Loucy (cell line): ENCODE measurements at regions not wholly inside any gene's neighbourhood (a gene's known extent, or its start where the extent isn't known, plus 50 kb on each side); places are given as distances from the start of the nearest gene placed in this dataset.

ENCODE experiments used
- H2AFZ ChIP-seq: fragments of 200-600 bp; sonication (generic); 2 replicates; pipeline ENCODE4 v1.6.0; 2016; ENCODE audit warnings: antibody characterized with exemption, mild to moderate bottlenecking, low read length, moderate library complexity
- H3F3A ChIP-seq: fragments of 200-600 bp; 2 replicates; pipeline ENCODE4 v1.6.0; 2016; ENCODE audit warnings: antibody characterized with exemption, low read depth, mild to moderate bottlenecking
- H3K27me3 ChIP-seq: fragments of 200-600 bp; sonication (generic); 2 replicates; pipeline ENCODE4 v1.6.1; 2014; ENCODE audit warnings: low read length, mild to moderate bottlenecking; ENCODE audit not compliant: insufficient read depth, poor library complexity, severe bottlenecking
- H3K36me3 ChIP-seq: fragments of 200-600 bp; sonication (generic); 2 replicates; pipeline ENCODE4 v1.6.1; 2016; ENCODE audit warnings: low read length; ENCODE audit not compliant: insufficient read depth
- H3K4me1 ChIP-seq: fragments of 200-600 bp; sonication (generic); 2 replicates; pipeline ENCODE4 v1.5.1; 2014; ENCODE audit warnings: low read length, mild to moderate bottlenecking; ENCODE audit not compliant: insufficient read depth, poor library complexity, severe bottlenecking
- H3K4me2 ChIP-seq: fragments of 200-600 bp; sonication (generic); 2 replicates; pipeline ENCODE4 v1.6.0; 2014; ENCODE audit warnings: antibody characterized with exemption, low read length, low read depth, mild to moderate bottlenecking; ENCODE audit not compliant: poor library complexity, severe bottlenecking
- H3K4me3 ChIP-seq: fragments of 200-600 bp; sonication (generic); 2 replicates; pipeline ENCODE4 v1.5.1; 2014; ENCODE audit warnings: low read length, mild to moderate bottlenecking, mixed read lengths; ENCODE audit not compliant: poor library complexity, severe bottlenecking
- H3K79me2 ChIP-seq: fragments of 200-600 bp; sonication (generic); 2 replicates; pipeline ENCODE4 v1.6.1; 2014; ENCODE audit warnings: low read length; ENCODE audit not compliant: insufficient read depth
- H3K9ac ChIP-seq: fragments of 200-600 bp; sonication (generic); 2 replicates; pipeline ENCODE4 v1.6.0; 2014; ENCODE audit warnings: mild to moderate bottlenecking, low read depth, low read length, moderate library complexity; ENCODE audit not compliant: poor library complexity, severe bottlenecking
- H3K9me2 ChIP-seq: fragments of 200-600 bp; sonication (generic); replicated peaks from 2 replicates; pipeline ENCODE4 v1.6.1; 2016; ENCODE audit warnings: low read depth, low read length, mixed read lengths
- H3K9me3 ChIP-seq: fragments of 200-600 bp; sonication (generic); 2 replicates; pipeline ENCODE4 v1.6.1; 2014; ENCODE audit warnings: mild to moderate bottlenecking, antibody characterized with exemption, low read length, low read depth; ENCODE audit not compliant: insufficient read depth
- H4K20me1 ChIP-seq: fragments of 200-600 bp; sonication (generic); 2 replicates; pipeline ENCODE4 v1.6.0; 2014; ENCODE audit warnings: antibody characterized with exemption, low read length, mild to moderate bottlenecking; ENCODE audit not compliant: insufficient read depth, poor library complexity, severe bottlenecking
- EZH2phosphoT487 ChIP-seq: fragments of 200-600 bp; IDR thresholded peaks from 2 replicates; pipeline ENCODE4 v1.6.1; 2018; ENCODE audit warnings: antibody characterized with exemption, mild to moderate bottlenecking, moderate library complexity, borderline replicate concordance
- TF ChIP-seq, protein P1 (sequence below): fragments of 200-600 bp; sonication (generic); conservative IDR thresholded peaks from 2 replicates; pipeline ENCODE4 v1.5.1; 2014; ENCODE audit warnings: mild to moderate bottlenecking, antibody characterized with exemption, low read length

DNA sequence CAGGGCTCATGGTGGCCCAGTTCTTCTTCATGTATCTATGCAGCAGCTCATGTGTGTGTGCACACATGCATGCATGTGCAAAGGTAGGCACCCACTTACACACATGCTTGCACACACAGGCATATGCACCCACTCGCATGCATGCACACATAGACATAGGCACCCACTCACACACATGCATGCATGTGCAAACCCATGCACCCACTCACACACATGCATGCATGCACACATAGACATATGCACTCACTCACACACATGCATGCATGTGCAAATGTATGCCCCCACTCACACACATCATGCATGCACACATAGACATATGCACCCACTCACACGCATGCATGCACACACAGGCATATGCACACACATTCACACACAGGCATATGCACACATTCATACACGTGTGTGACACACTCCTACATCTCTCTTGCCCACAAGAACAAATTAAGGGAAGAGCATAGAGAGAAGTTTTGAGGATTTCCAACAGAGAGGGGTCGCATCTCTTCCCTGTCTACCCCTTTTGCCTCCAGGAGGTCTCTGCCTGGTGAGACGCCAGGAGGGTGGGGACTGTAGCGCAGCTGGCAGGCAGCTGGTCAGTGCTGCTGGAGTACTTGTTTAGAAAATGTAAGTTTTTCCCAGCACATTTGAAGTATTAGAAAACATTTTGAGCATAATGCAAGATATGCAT, 63.9 kb upstream of the ARHGEF7 start:
- Histone ChIP-seq H3K9ac (no peak overlapping the region), H3K4me2 (no peak overlapping the region), H2AFZ (no peak overlapping the region), H3K4me3 (no peak overlapping the region), H3F3A (no peaks in the 10 kb centered on the region), H3K79me2 (no peaks in the 10 kb centered on the region), H3K9me2 (no peaks in the 10 kb centered on the region), H3K4me1 (no peaks in the 10 kb centered on the region), H3K36me3 (no peaks in the 10 kb centered on the region), H3K9me3 (no peaks in the 10 kb centered on the region), H3K27me3 (no peaks in the 10 kb centered on the region), H4K20me1 (no peaks in the 10 kb centered on the region)
- no peak for TF ChIP-seq EZH2phosphoT487
- TF ChIP-seq, protein P1, sequence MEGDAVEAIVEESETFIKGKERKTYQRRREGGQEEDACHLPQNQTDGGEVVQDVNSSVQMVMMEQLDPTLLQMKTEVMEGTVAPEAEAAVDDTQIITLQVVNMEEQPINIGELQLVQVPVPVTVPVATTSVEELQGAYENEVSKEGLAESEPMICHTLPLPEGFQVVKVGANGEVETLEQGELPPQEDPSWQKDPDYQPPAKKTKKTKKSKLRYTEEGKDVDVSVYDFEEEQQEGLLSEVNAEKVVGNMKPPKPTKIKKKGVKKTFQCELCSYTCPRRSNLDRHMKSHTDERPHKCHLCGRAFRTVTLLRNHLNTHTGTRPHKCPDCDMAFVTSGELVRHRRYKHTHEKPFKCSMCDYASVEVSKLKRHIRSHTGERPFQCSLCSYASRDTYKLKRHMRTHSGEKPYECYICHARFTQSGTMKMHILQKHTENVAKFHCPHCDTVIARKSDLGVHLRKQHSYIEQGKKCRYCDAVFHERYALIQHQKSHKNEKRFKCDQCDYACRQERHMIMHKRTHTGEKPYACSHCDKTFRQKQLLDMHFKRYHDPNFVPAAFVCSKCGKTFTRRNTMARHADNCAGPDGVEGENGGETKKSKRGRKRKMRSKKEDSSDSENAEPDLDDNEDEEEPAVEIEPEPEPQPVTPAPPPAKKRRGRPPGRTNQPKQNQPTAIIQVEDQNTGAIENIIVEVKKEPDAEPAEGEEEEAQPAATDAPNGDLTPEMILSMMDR, result no peak

DNA sequence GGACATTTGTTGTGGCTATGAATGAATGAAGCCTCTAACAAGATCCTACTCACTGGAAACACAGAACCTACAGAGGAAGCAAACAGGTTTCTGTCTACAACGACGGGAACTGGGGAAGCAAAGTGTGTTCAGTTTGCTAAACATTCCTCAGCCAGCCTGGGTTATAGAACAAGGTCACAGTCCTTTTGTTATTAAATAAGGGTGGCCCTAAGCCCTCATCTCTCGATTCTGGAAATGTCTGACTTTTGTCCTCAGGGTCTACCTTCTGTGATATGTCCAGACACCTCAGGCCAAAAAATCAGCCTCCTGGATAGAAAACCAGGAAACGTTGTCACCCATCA, 64.6 kb upstream of the ARHGEF7 start:
- H3K4me2 ChIP-seq, result no peak overlapping the region
- H3K9ac ChIP-seq, result no peak overlapping the region
- no peaks in the 10 kb centered on the region for H3K4me1 ChIP-seq
- H3K9me3 ChIP-seq, result no peaks in the 10 kb centered on the region
- H4K20me1 ChIP-seq, result no peaks in the 10 kb centered on the region
- H3F3A ChIP-seq, result no peaks in the 10 kb centered on the region
- no peaks in the 10 kb centered on the region for H3K9me2 ChIP-seq
- TF ChIP-seq, protein P1, result no peak
- no peak for TF ChIP-seq EZH2phosphoT487
- no peaks in the 10 kb centered on the region for H3K79me2 ChIP-seq
- H3K36me3 ChIP-seq, result no peaks in the 10 kb centered on the region
- H3K27me3 ChIP-seq, result no peaks in the 10 kb centered on the region
- H2AFZ ChIP-seq, result no peak overlapping the region
- H3K4me3 ChIP-seq, result no peak overlapping the region

DNA sequence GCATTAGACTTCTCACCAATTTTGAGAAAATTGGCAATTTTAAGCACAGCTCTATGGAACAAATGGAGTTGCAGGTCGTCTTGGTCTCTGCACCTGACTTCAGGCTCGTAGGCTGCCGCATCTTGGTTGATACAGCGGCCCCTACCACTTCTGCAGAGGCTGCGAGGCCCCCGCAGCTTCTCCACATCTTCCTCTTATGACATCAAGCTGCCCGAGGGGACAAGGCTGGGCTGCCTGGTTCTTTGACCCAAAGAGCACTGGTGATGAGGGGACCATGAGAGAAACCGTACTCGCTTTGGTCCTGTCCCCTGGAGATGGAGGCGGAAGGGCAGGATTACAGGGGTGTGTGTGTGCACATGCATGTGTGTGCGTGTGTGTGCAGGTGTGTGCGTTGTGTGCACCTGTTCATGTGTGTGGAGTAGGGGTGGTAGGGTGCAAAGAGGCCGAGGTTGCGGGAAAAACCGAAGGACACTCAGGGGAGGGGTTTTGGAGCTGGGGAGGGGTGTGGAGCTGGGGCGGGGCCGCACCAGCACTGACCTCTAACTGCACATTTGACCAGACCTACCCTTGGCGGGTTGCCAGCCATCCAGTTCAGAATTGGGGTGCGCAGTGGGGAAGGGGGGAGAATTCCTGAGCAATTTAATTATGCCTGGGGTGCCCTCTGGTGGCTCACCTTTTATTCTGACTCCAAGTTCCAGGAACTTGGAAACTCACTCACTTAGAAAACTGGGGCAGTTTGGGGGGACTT, 65.1 kb upstream of the ARHGEF7 start:
- H3F3A ChIP-seq, result no peaks in the 10 kb centered on the region
- no peaks in the 10 kb centered on the region for H3K79me2 ChIP-seq
- no peaks in the 10 kb centered on the region for H3K27me3 ChIP-seq
- H3K4me1 ChIP-seq, result no peaks in the 10 kb centered on the region
- H3K9ac ChIP-seq, result no peak overlapping the region
- no peaks in the 10 kb centered on the region for H3K36me3 ChIP-seq
- H3K4me3 ChIP-seq, result no peak overlapping the region
- TF ChIP-seq, protein P1, result peak; percentile 58
- no peak for TF ChIP-seq EZH2phosphoT487
- H3K9me3 ChIP-seq, result no peaks in the 10 kb centered on the region
- no peaks in the 10 kb centered on the region for H4K20me1 ChIP-seq
- H3K9me2 ChIP-seq, result no peaks in the 10 kb centered on the region
- H2AFZ ChIP-seq, result no peak overlapping the region
- no peak overlapping the region for H3K4me2 ChIP-seq
